HEK293 (cell line): ENCODE measurements at regions not wholly inside any gene's neighbourhood (a gene's known extent, or its start where the extent isn't known, plus 50 kb on each side); places are given as distances from the start of the nearest gene placed in this dataset.

Source experiments
- CTCF ChIP-seq: fragments of 450-650 bp; formaldehyde crosslinking; IDR thresholded peaks from 2 replicates; pipeline ENCODE4 v1.5.1; 2016; ENCODE audit warnings: missing biosample characterization, missing genetic modification characterization
- KLF10 ChIP-seq: fragments of 450-650 bp; IDR thresholded peaks from 2 replicates; pipeline ENCODE4 v1.5.1; 2018; ENCODE audit warnings: missing biosample characterization, mild to moderate bottlenecking, missing genetic modification characterization
- KLF9 ChIP-seq: fragments of 450-650 bp; formaldehyde crosslinking; IDR thresholded peaks from 2 replicates; pipeline ENCODE4 v1.5.1; 2016; ENCODE audit warnings: missing biosample characterization, missing genetic modification characterization, low read depth
- PRDM1 ChIP-seq: fragments of 450-650 bp; formaldehyde crosslinking; IDR thresholded peaks from 2 replicates; pipeline ENCODE4; 2016; ENCODE audit warnings: missing biosample characterization, missing genetic modification characterization
- ZNF121 ChIP-seq: fragments of 450-650 bp; formaldehyde crosslinking; IDR thresholded peaks from 2 replicates; pipeline ENCODE4 v1.5.1; 2016; ENCODE audit warnings: missing biosample characterization, missing genetic modification characterization
- ZNF777 ChIP-seq: fragments of 450-650 bp; formaldehyde crosslinking; IDR thresholded peaks from 2 replicates; pipeline ENCODE4 v1.5.1; 2017; ENCODE audit warnings: missing biosample characterization, missing genetic modification characterization, borderline replicate concordance
- TF ChIP-seq, protein P1 (sequence below): fragments of 450-650 bp; formaldehyde crosslinking; IDR thresholded peaks from 2 replicates; pipeline ENCODE4 v1.5.1; 2016; ENCODE audit warnings: missing biosample characterization, missing genetic modification characterization
- TF ChIP-seq, protein P2 (sequence below): sonication (generic); formaldehyde crosslinking; IDR thresholded peaks from 2 replicates; pipeline ENCODE4 v1.8.1; 2022; ENCODE audit warnings: mild to moderate bottlenecking, moderate library complexity, missing genetic modification reagents

DNA sequence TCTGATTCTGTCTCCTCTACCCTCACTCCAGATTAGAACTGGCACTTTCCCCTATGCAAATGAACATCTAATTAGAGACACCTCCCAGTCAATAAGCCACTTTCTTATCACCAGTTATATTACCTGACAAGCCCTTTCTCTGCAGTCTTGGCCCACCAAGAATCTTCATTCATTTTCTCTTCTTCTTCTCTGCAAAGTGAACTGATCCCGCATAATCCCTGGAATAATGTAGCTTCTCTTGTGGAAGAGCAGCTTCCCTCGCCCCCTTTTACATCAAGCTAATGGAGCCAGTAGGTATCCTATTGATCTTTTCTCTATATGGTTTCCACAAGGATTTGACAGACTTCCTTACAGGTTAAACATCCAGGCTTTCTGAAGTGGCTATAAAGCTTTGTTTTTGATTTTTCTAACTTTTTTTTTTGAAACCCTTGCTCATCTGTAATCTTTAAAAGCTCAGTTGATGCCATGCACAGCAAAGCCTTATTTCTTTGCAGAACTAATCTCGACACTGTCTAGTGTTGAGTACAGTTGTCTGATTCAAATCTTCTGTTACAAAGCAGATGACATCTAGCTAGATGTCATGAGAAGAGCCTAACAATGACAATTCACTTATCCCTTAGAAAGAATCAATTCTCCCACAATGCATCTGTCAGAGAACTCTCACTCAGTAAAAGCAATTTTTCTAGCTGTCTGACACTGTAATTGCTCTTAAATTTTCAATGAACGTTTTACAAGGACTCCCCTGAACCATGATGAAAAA lies 281.4 kb downstream of the ISL1 start:
- no peak for TF ChIP-seq PRDM1
- TF ChIP-seq, protein P1, sequence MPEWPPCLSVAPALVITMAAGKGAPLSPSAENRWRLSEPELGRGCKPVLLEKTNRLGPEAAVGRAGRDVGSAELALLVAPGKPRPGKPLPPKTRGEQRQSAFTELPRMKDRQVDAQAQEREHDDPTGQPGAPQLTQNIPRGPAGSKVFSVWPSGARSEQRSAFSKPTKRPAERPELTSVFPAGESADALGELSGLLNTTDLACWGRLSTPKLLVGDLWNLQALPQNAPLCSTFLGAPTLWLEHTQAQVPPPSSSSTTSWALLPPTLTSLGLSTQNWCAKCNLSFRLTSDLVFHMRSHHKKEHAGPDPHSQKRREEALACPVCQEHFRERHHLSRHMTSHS (tag by site-specific recombination) = no peak
- TF ChIP-seq ZNF121 = no peak
- TF ChIP-seq ZNF777 (tag by site-specific recombination) = no peak
- TF ChIP-seq CTCF = no peak
- TF ChIP-seq, protein P2, sequence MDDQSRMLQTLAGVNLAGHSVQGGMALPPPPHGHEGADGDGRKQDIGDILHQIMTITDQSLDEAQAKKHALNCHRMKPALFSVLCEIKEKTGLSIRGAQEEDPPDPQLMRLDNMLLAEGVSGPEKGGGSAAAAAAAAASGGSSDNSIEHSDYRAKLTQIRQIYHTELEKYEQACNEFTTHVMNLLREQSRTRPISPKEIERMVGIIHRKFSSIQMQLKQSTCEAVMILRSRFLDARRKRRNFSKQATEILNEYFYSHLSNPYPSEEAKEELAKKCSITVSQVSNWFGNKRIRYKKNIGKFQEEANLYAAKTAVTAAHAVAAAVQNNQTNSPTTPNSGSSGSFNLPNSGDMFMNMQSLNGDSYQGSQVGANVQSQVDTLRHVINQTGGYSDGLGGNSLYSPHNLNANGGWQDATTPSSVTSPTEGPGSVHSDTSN = no peak
- no peak for TF ChIP-seq KLF9 (tag by site-specific recombination)
- TF ChIP-seq KLF10 = no peak
